Panc1 (cell line): ENCODE measurements at regions not wholly inside any gene's neighbourhood (a gene's known extent, or its start where the extent isn't known, plus 50 kb on each side); places are given as distances from the start of the nearest gene placed in this dataset.

Experiments
- ATAC-seq: fragments of 200-7000 bp; cut with Tn5 transposase; 2 replicates; pipeline ENCODE4 v1.9.1; 2020; ENCODE audit warnings: mild to moderate bottlenecking, moderate library complexity
- BruUV-seq: library from RNA; stranded (reverse); fragments of 400-500 nt; replicated peaks from 2 replicates; lab custom pipeline; 2021; lab: Mats Ljungman, UMichigan
- CTCF ChIA-PET: fragments of 300-600 bp; sonication (Branson Sonifier 250); formaldehyde crosslinking; loops from one replicate; lab custom pipeline; 2022; ENCODE audit warnings: antibody characterized with exemption; lab: Charles Lee
- POLR2A ChIA-PET: fragments of 300-600 bp; sonication (Branson Sonifier 250); formaldehyde crosslinking; loops from one replicate; lab custom pipeline; 2022; ENCODE audit warnings: antibody characterized with exemption; lab: Charles Lee
- DNase-seq: peaks from one replicate; pipeline ENCODE4 v3.0.0-alpha.2; 2010; ENCODE audit warnings: low read depth, low spot score
- H3K27ac ChIP-seq: 2 replicates; pipeline ENCODE4 v1.5.1; 2011; ENCODE audit warnings: mild to moderate bottlenecking, low read length, inconsistent platforms
- H3K27me3 ChIP-seq: fragments of 200-500 bp; sonication (Bioruptor generic); 2 replicates; pipeline ENCODE4 v1.6.0; 2014; ENCODE audit warnings: low read length, inconsistent platforms; ENCODE audit not compliant: control insufficient read depth, insufficient read depth
- H3K36me3 ChIP-seq: fragments of 200-500 bp; sonication (Bioruptor generic); 2 replicates; pipeline ENCODE4 v1.5.1; 2014; ENCODE audit warnings: inconsistent platforms, mild to moderate bottlenecking, low read length, moderate library complexity; ENCODE audit not compliant: control insufficient read depth, insufficient read depth
- H3K4me1 ChIP-seq: 2 replicates; pipeline ENCODE4 v1.5.1; 2011; ENCODE audit warnings: inconsistent platforms, mild to moderate bottlenecking, low read length, moderate library complexity; ENCODE audit not compliant: control insufficient read depth, insufficient read depth
- H3K4me3 ChIP-seq, 2 experiments: 2 replicates each; pipeline ENCODE4 v1.5.1; 2011 to 2012; ENCODE audit warnings: low read depth in 2 of 2, low read length in 2 of 2, mild to moderate bottlenecking in 2 of 2, inconsistent platforms in 1 of 2, moderate library complexity in 1 of 2
- H3K9me3 ChIP-seq: fragments of 200-500 bp; sonication (Bioruptor generic); 2 replicates; pipeline ENCODE4 v1.5.1; 2014; ENCODE audit warnings: low read depth, mild to moderate bottlenecking, inconsistent platforms, low read length, moderate library complexity; ENCODE audit not compliant: control insufficient read depth, insufficient read depth
- CTCF ChIP-seq: fragments of 450-650 bp; IDR thresholded peaks from 2 replicates; pipeline ENCODE4 v1.5.1; 2017; ENCODE audit warnings: mild to moderate bottlenecking
- POLR2AphosphoS5 ChIP-seq: IDR thresholded peaks from 2 replicates; pipeline ENCODE4 v1.6.1; 2012; ENCODE audit warnings: mild to moderate bottlenecking, low read depth, low read length, moderate library complexity
- REST ChIP-seq, 2 experiments: IDR thresholded peaks; 2 replicates each; pipeline ENCODE4 v1.6.1; 2011 to 2012; ENCODE audit warnings: low read depth in 2 of 2, control low read depth in 1 of 2, low read length in 1 of 2, mild to moderate bottlenecking in 1 of 2, moderate library complexity in 1 of 2; ENCODE audit not compliant: insufficient read depth in 1 of 2
- SIN3A ChIP-seq: IDR thresholded peaks from 2 replicates; pipeline ENCODE4 v1.6.1; 2012; ENCODE audit warnings: low read depth, mild to moderate bottlenecking, low read length, moderate library complexity, borderline replicate concordance; ENCODE audit not compliant: insufficient read depth
- TCF7L2 ChIP-seq: IDR thresholded peaks from 2 replicates; pipeline ENCODE4 v1.6.1; 2011; ENCODE audit warnings: mild to moderate bottlenecking, low read depth, low read length, inconsistent platforms
- in situ Hi-C: cut with HindIII; loops from 2 replicates; pipeline ENCODE4 v1.10.0; 2016; ENCODE audit warnings: low sequenced_read_pairs, low pct_unique_long_range_greater_than_20kb
- intact Hi-C: fragments of 100-400 bp; cut with micrococcal nuclease; formaldehyde crosslinking; loops from one replicate; pipeline ENCODE4 v1.10.0; 2022; ENCODE audit not compliant: unreplicated experiment

- Histone ChIP-seq H3K27ac (no peak overlapping the region), H3K4me3 (no peak overlapping the region), H3K4me1 (no peaks in the 10 kb centered on the region), H3K27me3 (peaks cover 4% of the 10 kb centered on the region; the same call in 1 of the 2 replicates), H3K36me3 (no peaks in the 10 kb centered on the region), H3K9me3 (no peaks in the 10 kb centered on the region)
- intact Hi-C loops = no loop called here
- BruUV-seq = no TSS peak
- POLR2A ChIA-PET = no interaction called here
- no peak for ATAC-seq
- TF ChIP-seq POLR2AphosphoS5 = no peak
- CTCF ChIA-PET = interaction anchor here (0.7 kb wide), 1 partner anchor 652 kb away, joined by 16 read pairs; no protein-coding TSS in a partner anchor
- in situ Hi-C loops = no loop called here
- DNase-seq = no peak
Measured at GRCh38 chr3:64449026-64449425, 223.8 kb upstream of the PRICKLE2 start.

- no peak for TF ChIP-seq REST (IDR thresholded peaks at IDR 0.05; ENCODE audit: insufficient read depth in 1 of 2, low read depth in 2 of 2, low read length in 1 of 2)
- no peak for TF ChIP-seq SIN3A
- TF ChIP-seq CTCF = no peak
- TF ChIP-seq POLR2AphosphoS5 = no peak
- TF ChIP-seq TCF7L2 = no peak
- in situ Hi-C loops = no loop called here
- Histone ChIP-seq H3K27me3 (peaks cover 4% of the 10 kb centered on the region; the same call in 1 of the 2 replicates), H3K9me3 (no peaks in the 10 kb centered on the region), H3K27ac (no peak overlapping the region), H3K4me3 (no peak overlapping the region), H3K36me3 (no peaks in the 10 kb centered on the region), H3K4me1 (no peaks in the 10 kb centered on the region)
- ChIA-PET POLR2A (no interaction called here), CTCF (no interaction called here)
- ATAC-seq (no peak), DNase-seq (no peak)
- no TSS peak for BruUV-seq
- intact Hi-C loops = no loop called here
Measured at GRCh38 chr3:64445944-64446300, 220.7 kb upstream of the PRICKLE2 start.

- peaks cover 4% of the 10 kb centered on the region; the same call in 1 of the 2 replicates for H3K27me3 ChIP-seq
- TF ChIP-seq CTCF (no peak), POLR2AphosphoS5 (no peak), SIN3A (no peak), TCF7L2 (no peak), REST (IDR thresholded peaks at IDR 0.05; ENCODE audit: insufficient read depth in 1 of 2, low read depth in 2 of 2, low read length in 1 of 2) (no peak)
- DNase-seq (no peak), ATAC-seq (peak; percentile 56; the same call in 1 of the 2 replicates)
- no peaks in the 10 kb centered on the region for H3K9me3 ChIP-seq
- H3K36me3 ChIP-seq = no peaks in the 10 kb centered on the region
- ChIA-PET POLR2A (no interaction called here), CTCF (no interaction called here)
- BruUV-seq = no TSS peak
- in situ Hi-C loops (no loop called here), intact Hi-C loops (no loop called here)
- peak overlapping the region; percentile 8 to 36; a peak in 3 of 4 replicates for H3K4me3 ChIP-seq
- no peak overlapping the region for H3K27ac ChIP-seq
- H3K4me1 ChIP-seq = no peaks in the 10 kb centered on the region
Measured at GRCh38 chr3:64445109-64445943, 220.1 kb upstream of the PRICKLE2 start.
